ENCODE measurements at regions not wholly inside any gene's neighbourhood (a gene's known extent, or its start where the extent isn't known, plus 50 kb on each side); places are given as distances from the start of the nearest gene placed in this dataset.

DNA sequence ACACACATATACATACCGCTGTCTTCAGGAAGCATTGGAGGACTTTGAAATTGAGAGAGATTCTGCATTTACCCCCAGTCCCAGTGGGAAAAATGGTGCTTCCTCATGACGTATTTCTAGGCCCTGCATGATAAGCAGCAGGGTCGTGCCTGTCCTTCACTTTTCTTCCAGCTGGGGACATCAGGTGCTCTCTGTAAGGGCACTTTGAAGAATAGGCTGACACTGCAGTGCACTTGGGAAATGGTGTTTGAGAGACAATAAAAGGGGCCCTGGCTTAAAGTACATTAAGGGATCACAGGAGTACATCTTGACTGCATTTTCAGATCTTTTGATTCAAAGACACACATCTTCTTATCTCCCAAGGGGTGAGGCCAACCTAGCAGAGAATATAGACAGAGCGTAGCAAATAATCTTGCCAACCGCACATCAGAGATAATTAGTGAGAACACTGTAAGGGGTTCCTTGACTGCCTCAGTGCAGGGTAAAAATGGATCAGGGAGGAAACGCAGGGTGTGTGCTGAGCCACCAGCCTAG lies 437.9 kb downstream of the CSNK1G3 start:
- Histone ChIP-seq H3K36me3 (replicated peaks in 1 of 2; ENCODE audit: control insufficient read depth in 1 of 2, insufficient read depth in 2 of 2, low read length in 2 of 2) (no peaks in the 10 kb centered on the region), H3K27ac (ENCODE audit: extremely low read length, insufficient read depth, low read length) (no peak overlapping the region), H3K4me2 (ENCODE audit: low read depth, low read length) (no peak overlapping the region), H4K20me1 (ENCODE audit: insufficient read depth, low read length) (no peaks in the 10 kb centered on the region), H3K27me3 (ENCODE audit: control insufficient read depth in 1 of 2, insufficient read depth in 2 of 2, low read length in 2 of 2) (no peaks in the 10 kb centered on the region), H3K9ac (ENCODE audit: insufficient read depth, low read depth, low read length) (no peak overlapping the region), H2AFZ (ENCODE audit: low read length) (no peak overlapping the region), H3K4me1 (ENCODE audit: insufficient read depth, low read length) (no peaks in the 10 kb centered on the region), H3K9me3 (ENCODE audit: low read length) (no peaks in the 10 kb centered on the region), H3K4me3 (replicated peaks in 1 of 3; ENCODE audit: insufficient read depth in 1 of 3, low read depth in 2 of 3, low read length in 3 of 3) (no peak overlapping the region), H3K79me2 (ENCODE audit: insufficient read depth, low read length) (no peaks in the 10 kb centered on the region)
- intact Hi-C loops (cut with micrococcal nuclease; ENCODE audit: unreplicated experiment) (no loop called here), in situ Hi-C loops (cut with HindIII; ENCODE audit: extremely low pct_ligation_motif_present, low pct_unique_long_range_greater_than_20kb) (no loop called here)
- no TSS peak for BruUV-seq (replicated peaks)
- no peak for ATAC-seq
- ChIA-PET CTCF (ENCODE audit: low intra/inter-chr PET ratio, low total read pairs) (no interaction called here), POLR2A (no interaction called here)
- DNase-seq (ENCODE audit: low spot score): no peak
- WGBS (ENCODE audit: low lambda C conversion rate): 68% methylated on average over 6 of the region's 6 CpGs
- TF ChIP-seq, protein P1, sequence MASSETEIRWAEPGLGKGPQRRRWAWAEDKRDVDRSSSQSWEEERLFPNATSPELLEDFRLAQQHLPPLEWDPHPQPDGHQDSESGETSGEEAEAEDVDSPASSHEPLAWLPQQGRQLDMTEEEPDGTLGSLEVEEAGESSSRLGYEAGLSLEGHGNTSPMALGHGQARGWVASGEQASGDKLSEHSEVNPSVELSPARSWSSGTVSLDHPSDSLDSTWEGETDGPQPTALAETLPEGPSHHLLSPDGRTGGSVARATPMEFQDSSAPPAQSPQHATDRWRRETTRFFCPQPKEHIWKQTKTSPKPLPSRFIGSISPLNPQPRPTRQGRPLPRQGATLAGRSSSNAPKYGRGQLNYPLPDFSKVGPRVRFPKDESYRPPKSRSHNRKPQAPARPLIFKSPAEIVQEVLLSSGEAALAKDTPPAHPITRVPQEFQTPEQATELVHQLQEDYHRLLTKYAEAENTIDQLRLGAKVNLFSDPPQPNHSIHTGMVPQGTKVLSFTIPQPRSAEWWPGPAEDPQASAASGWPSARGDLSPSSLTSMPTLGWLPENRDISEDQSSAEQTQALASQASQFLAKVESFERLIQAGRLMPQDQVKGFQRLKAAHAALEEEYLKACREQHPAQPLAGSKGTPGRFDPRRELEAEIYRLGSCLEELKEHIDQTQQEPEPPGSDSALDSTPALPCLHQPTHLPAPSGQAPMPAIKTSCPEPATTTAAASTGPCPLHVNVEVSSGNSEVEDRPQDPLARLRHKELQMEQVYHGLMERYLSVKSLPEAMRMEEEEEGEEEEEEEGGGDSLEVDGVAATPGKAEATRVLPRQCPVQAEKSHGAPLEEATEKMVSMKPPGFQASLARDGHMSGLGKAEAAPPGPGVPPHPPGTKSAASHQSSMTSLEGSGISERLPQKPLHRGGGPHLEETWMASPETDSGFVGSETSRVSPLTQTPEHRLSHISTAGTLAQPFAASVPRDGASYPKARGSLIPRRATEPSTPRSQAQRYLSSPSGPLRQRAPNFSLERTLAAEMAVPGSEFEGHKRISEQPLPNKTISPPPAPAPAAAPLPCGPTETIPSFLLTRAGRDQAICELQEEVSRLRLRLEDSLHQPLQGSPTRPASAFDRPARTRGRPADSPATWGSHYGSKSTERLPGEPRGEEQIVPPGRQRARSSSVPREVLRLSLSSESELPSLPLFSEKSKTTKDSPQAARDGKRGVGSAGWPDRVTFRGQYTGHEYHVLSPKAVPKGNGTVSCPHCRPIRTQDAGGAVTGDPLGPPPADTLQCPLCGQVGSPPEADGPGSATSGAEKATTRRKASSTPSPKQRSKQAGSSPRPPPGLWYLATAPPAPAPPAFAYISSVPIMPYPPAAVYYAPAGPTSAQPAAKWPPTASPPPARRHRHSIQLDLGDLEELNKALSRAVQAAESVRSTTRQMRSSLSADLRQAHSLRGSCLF (CRISPR knock-in tag; IDR thresholded peaks at IDR 0.05; ENCODE audit: borderline replicate concordance): no peak
- TF ChIP-seq ZEB1 (IDR thresholded peaks at IDR 0.05; ENCODE audit: insufficient replicate concordance, low read depth) (no peak), ISL2 (CRISPR knock-in tag; IDR thresholded peaks at IDR 0.05) (no peak), ATF7-NPFF (CRISPR knock-in tag; IDR thresholded peaks at IDR 0.05; ENCODE audit: low read depth) (no peak), DNMT3B (CRISPR knock-in tag; conservative IDR thresholded peaks at IDR 0.05) (no peak), ZNF563 (CRISPR knock-in tag; IDR thresholded peaks at IDR 0.05) (no peak)
- TF ChIP-seq, protein P2, sequence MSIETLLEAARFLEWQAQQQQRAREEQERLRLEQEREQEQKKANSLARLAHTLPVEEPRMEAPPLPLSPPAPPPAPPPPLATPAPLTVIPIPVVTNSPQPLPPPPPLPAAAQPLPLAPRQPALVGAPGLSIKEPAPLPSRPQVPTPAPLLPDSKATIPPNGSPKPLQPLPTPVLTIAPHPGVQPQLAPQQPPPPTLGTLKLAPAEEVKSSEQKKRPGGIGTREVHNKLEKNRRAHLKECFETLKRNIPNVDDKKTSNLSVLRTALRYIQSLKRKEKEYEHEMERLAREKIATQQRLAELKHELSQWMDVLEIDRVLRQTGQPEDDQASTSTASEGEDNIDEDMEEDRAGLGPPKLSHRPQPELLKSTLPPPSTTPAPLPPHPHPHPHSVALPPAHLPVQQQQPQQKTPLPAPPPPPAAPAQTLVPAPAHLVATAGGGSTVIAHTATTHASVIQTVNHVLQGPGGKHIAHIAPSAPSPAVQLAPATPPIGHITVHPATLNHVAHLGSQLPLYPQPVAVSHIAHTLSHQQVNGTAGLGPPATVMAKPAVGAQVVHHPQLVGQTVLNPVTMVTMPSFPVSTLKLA (IDR thresholded peaks at IDR 0.05): no peak
- TF ChIP-seq, protein P3, sequence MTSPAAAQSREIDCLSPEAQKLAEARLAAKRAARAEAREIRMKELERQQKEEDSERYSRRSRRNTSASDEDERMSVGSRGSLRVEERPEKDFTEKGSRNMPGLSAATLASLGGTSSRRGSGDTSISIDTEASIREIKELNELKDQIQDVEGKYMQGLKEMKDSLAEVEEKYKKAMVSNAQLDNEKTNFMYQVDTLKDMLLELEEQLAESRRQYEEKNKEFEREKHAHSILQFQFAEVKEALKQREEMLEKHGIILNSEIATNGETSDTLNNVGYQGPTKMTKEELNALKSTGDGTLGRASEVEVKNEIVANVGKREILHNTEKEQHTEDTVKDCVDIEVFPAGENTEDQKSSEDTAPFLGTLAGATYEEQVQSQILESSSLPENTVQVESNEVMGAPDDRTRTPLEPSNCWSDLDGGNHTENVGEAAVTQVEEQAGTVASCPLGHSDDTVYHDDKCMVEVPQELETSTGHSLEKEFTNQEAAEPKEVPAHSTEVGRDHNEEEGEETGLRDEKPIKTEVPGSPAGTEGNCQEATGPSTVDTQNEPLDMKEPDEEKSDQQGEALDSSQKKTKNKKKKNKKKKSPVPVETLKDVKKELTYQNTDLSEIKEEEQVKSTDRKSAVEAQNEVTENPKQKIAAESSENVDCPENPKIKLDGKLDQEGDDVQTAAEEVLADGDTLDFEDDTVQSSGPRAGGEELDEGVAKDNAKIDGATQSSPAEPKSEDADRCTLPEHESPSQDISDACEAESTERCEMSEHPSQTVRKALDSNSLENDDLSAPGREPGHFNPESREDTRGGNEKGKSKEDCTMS (CRISPR knock-in tag; conservative IDR thresholded peaks at IDR 0.05): no peak
- no peak for FAIRE-seq
